Fibroblast of lung (primary cell): ENCODE measurements at regions not wholly inside any gene's neighbourhood (a gene's known extent, or its start where the extent isn't known, plus 50 kb on each side); places are given as distances from the start of the nearest gene placed in this dataset.
A peak's percentile ranks its signal among the peaks of the same experiment; 100 is the strongest.
"Not testable (repeated sequence)": the region's sequence is repeated elsewhere in the genome, so short reads cannot be mapped to it uniquely, and the experiment has no call there.

Experiments
- DNase-seq, 2 donors: peaks; one replicate each; pipeline versions ENCODE4 v3.0.0 to v3.0.0-alpha.2; 2010; ENCODE audit warnings: low read depth in 2 of 2
- H2AFZ ChIP-seq: 2 replicates; pipeline ENCODE4 v1.5.1; 2012; ENCODE audit warnings: low read length, control low read depth, inconsistent platforms
- H3K27ac ChIP-seq: 2 replicates; pipeline ENCODE4 v1.5.1; 2011; ENCODE audit warnings: low read length, control low read depth; ENCODE audit not compliant: insufficient read depth
- H3K27me3 ChIP-seq: 2 replicates; pipeline ENCODE4 v1.5.1; 2011; ENCODE audit warnings: mild to moderate bottlenecking, low read length; ENCODE audit not compliant: control insufficient read depth, insufficient read depth
- H3K36me3 ChIP-seq: 2 replicates; pipeline ENCODE4 v1.5.1; 2011; ENCODE audit warnings: low read length; ENCODE audit not compliant: control insufficient read depth, insufficient read depth
- H3K4me1 ChIP-seq: 2 replicates; pipeline ENCODE4 v1.5.1; 2011; ENCODE audit warnings: low read length; ENCODE audit not compliant: control insufficient read depth, insufficient read depth; ENCODE audit errors: extremely low read depth
- H3K4me2 ChIP-seq: 2 replicates; pipeline ENCODE4 v1.5.1; 2011; ENCODE audit warnings: low read length, control low read depth; ENCODE audit not compliant: insufficient read depth; ENCODE audit errors: extremely low read depth
- H3K4me3 ChIP-seq, 4 experiments: fragments of 200-600 bp in 1 of 4; sonication (generic) in 1 of 4; replicated peaks in 1 of 4; 2 replicates each; pipeline ENCODE4 v1.5.1; 2011 to 2016; ENCODE audit warnings: low read length in 4 of 4, low read depth in 3 of 4, mild to moderate bottlenecking in 3 of 4, control low read depth in 2 of 4, inconsistent platforms in 1 of 4, mixed read lengths in 1 of 4; ENCODE audit not compliant: insufficient read depth in 1 of 4; ENCODE audit errors: control extremely low read depth in 1 of 4
- H3K79me2 ChIP-seq: 2 replicates; pipeline ENCODE4 v1.5.1; 2012; ENCODE audit warnings: mild to moderate bottlenecking, low read length, inconsistent platforms; ENCODE audit not compliant: control insufficient read depth, insufficient read depth
- H3K9ac ChIP-seq: 2 replicates; pipeline ENCODE4 v1.5.1; 2011; ENCODE audit warnings: mild to moderate bottlenecking, low read length, control low read depth; ENCODE audit not compliant: insufficient read depth
- H3K9me3 ChIP-seq: 2 replicates; pipeline ENCODE4 v1.5.1; 2012; ENCODE audit warnings: low read depth, low read length; ENCODE audit not compliant: control insufficient read depth, insufficient read depth
- H4K20me1 ChIP-seq: 2 replicates; pipeline ENCODE4 v1.5.1; 2011; ENCODE audit warnings: low read length; ENCODE audit not compliant: control insufficient read depth, insufficient read depth; ENCODE audit errors: extremely low read depth
- EZH2 ChIP-seq: IDR thresholded peaks from 2 replicates; pipeline ENCODE4 v1.5.1; 2012; ENCODE audit warnings: low read length, control low read depth, mild to moderate bottlenecking; ENCODE audit errors: missing control alignments
- TF ChIP-seq, protein P1 (sequence below), 2 donors: IDR thresholded peaks in 1 of 2; conservative IDR thresholded peaks in 1 of 2; 1 replicate in 1 of 2; 2 replicates in 1 of 2; pipeline ENCODE4 v1.5.1; 2011 to 2012; ENCODE audit warnings: low read length in 2 of 2, control low read depth in 1 of 2, inconsistent platforms in 1 of 2, low read depth in 1 of 2, mild to moderate bottlenecking in 1 of 2

DNA sequence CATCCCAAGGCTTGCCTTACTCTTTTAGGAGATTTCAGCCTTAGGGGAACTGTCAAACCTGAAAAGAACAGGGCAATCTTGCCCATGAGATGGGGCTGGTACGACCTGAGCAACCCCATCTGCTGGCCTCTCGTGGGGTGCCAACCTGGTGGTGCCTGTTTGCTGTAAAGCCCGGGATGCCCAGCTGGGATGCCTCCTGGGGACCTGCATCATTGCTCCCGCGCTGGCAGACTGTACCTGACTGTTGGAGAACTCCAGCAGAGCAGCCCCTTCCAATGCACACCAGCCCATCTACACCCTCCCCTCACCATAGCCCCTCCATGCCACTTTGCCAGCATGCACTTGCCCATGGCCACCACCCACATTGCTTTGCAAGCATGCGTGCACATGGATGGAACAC lies 335.7 kb downstream of the RPS29 start:
- Histone ChIP-seq H3K27ac (no peak overlapping the region), H3K9ac (no peak overlapping the region), H2AFZ (no peak overlapping the region), H4K20me1 (no peaks in the 10 kb centered on the region), H3K4me1 (no peaks in the 10 kb centered on the region), H3K4me3 (no peak overlapping the region), H3K4me2 (no peak overlapping the region), H3K36me3 (no peaks in the 10 kb centered on the region), H3K9me3 (no peaks in the 10 kb centered on the region), H3K79me2 (no peaks in the 10 kb centered on the region), H3K27me3 (no peaks in the 10 kb centered on the region)
- no peak for DNase-seq
- TF ChIP-seq, protein P1, sequence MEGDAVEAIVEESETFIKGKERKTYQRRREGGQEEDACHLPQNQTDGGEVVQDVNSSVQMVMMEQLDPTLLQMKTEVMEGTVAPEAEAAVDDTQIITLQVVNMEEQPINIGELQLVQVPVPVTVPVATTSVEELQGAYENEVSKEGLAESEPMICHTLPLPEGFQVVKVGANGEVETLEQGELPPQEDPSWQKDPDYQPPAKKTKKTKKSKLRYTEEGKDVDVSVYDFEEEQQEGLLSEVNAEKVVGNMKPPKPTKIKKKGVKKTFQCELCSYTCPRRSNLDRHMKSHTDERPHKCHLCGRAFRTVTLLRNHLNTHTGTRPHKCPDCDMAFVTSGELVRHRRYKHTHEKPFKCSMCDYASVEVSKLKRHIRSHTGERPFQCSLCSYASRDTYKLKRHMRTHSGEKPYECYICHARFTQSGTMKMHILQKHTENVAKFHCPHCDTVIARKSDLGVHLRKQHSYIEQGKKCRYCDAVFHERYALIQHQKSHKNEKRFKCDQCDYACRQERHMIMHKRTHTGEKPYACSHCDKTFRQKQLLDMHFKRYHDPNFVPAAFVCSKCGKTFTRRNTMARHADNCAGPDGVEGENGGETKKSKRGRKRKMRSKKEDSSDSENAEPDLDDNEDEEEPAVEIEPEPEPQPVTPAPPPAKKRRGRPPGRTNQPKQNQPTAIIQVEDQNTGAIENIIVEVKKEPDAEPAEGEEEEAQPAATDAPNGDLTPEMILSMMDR (conservative IDR thresholded peaks at IDR 0.05 in 1 of 2, IDR thresholded peaks at IDR 0.05 in 1 of 2; ENCODE audit: low read depth in 1 of 2, low read length in 2 of 2), result no peak
- TF ChIP-seq EZH2, result no peak

DNA sequence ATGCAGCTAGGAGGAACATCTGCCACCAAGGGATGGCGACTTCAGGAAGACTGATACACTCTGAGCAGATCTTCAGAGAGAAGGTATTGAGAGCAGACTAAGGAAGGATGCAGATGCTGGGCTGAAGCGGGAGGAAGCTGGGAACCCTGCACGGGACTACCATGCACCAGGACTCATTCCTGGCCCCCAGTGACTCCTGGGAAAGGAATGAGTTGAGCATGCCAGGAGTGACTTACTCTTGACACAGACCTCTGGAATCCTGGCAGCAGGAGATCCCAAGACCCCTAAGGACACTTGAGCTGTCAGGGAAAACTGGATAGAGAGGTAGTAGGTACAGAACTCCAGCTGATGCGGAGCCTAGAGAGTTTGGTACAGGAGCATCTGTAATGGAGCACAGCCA lies 336.1 kb downstream of the RPS29 start:
- no peaks in the 10 kb centered on the region for H3K36me3 ChIP-seq
- H4K20me1 ChIP-seq, result no peaks in the 10 kb centered on the region
- no peak overlapping the region for H3K27ac ChIP-seq
- peak; percentile 12 to 68 for DNase-seq
- no peaks in the 10 kb centered on the region for H3K4me1 ChIP-seq
- H3K27me3 ChIP-seq, result no peaks in the 10 kb centered on the region
- TF ChIP-seq, protein P1 (conservative IDR thresholded peaks at IDR 0.05 in 1 of 2, IDR thresholded peaks at IDR 0.05 in 1 of 2; ENCODE audit: low read depth in 1 of 2, low read length in 2 of 2), result no peak
- no peak for TF ChIP-seq EZH2
- no peaks in the 10 kb centered on the region for H3K79me2 ChIP-seq
- no peak overlapping the region for H3K4me2 ChIP-seq
- no peak overlapping the region for H3K9ac ChIP-seq
- H3K9me3 ChIP-seq, result no peaks in the 10 kb centered on the region
- H3K4me3 ChIP-seq, result no peak overlapping the region
- no peak overlapping the region for H2AFZ ChIP-seq

DNA sequence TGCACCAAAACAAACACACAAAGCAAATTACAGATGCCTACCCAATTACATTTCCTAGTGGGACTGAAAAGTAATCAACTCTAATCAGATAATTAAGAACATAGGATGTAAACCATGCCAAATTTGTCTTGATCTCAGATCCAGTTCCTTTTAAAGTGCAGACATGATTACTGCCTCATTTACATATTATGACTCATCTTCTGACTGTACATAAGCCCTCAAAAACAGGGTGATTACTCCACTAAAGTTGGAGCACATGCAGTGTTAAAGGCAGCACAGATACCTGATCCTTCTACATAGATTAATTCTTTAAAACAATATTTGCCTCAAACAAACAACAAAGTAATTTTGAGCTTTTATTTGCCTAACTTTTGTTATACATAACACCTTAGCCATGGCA lies 337.2 kb downstream of the RPS29 start:
- peak; percentile 34 to 42 for DNase-seq
- no peaks in the 10 kb centered on the region for H3K27me3 ChIP-seq
- no peak overlapping the region for H3K4me3 ChIP-seq
- H3K36me3 ChIP-seq, result no peaks in the 10 kb centered on the region
- no peaks in the 10 kb centered on the region for H3K9me3 ChIP-seq
- H3K9ac ChIP-seq, result no peak overlapping the region
- H3K79me2 ChIP-seq, result no peaks in the 10 kb centered on the region
- no peak overlapping the region for H3K27ac ChIP-seq
- no peak for TF ChIP-seq EZH2
- TF ChIP-seq, protein P1 (conservative IDR thresholded peaks at IDR 0.05 in 1 of 2, IDR thresholded peaks at IDR 0.05 in 1 of 2; ENCODE audit: low read depth in 1 of 2, low read length in 2 of 2), result no peak
- no peak overlapping the region for H3K4me2 ChIP-seq
- H2AFZ ChIP-seq, result no peak overlapping the region
- no peaks in the 10 kb centered on the region for H4K20me1 ChIP-seq
- no peaks in the 10 kb centered on the region for H3K4me1 ChIP-seq

DNA sequence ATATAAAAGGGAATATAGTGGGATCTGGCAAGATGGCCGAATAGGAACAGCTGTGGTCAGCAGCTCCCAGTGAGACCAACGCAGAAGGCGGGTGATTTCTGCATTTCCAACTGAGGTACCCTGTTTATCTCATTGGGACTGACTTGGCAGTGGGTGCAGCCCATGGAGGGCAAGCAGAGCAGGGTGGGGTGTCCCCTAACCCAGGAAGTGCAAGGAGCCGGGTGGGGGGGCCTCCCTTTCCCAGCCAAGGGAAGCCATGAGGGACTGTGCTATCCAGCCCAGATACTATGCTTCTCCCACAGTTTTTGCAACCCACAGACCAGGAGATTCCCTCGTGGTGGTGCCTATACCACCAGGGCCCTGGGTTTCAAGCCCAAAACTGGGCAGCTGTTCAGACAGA lies 342.4 kb downstream of the RPS29 start:
- not testable (repeated sequence) for DNase-seq, H3K36me3 ChIP-seq, H3K27ac ChIP-seq, H3K27me3 ChIP-seq, H3K79me2 ChIP-seq, H3K9me3 ChIP-seq, H3K9ac ChIP-seq, H2AFZ ChIP-seq, H3K4me2 ChIP-seq, H3K4me1 ChIP-seq, H4K20me1 ChIP-seq, H3K4me3 ChIP-seq
